Activated naive CD4-positive, alpha-beta T cell treated with anti-CD3 and anti-CD28 coated beads, Interleukin-2, amount 50 U/mL, for 72 hours (primary cell): ENCODE measurements at regions not wholly inside any gene's neighbourhood (a gene's known extent, or its start where the extent isn't known, plus 50 kb on each side); places are given as distances from the start of the nearest gene placed in this dataset.
"Not testable (repeated sequence)": the region's sequence is repeated elsewhere in the genome, so short reads cannot be mapped to it uniquely, and the experiment has no call there.

Experiments used
- ATAC-seq, 2 donors: fragments of 150-1000 bp; cut with Tn5 transposase; 2 replicates each; pipeline ENCODE4 v1.10.0; 2021; ENCODE audit warnings: mild to moderate bottlenecking in 2 of 2, moderate library complexity in 2 of 2
- DNase-seq, 2 donors: peaks; one replicate each; pipeline ENCODE4 v3.0.0; 2021 to 2022; ENCODE audit warnings: low spot score in 2 of 2
- H3K27ac Mint-ChIP-seq, 2 donors: one replicate each; pipeline ENCODE4 v1.8.0; 2022; ENCODE audit warnings: mild to moderate bottlenecking in 2 of 2, mixed read lengths in 2 of 2
- H3K36me3 Mint-ChIP-seq, 2 donors: one replicate each; pipeline ENCODE4 v1.8.0; 2022; ENCODE audit warnings: mixed read lengths in 2 of 2
- H3K9me3 Mint-ChIP-seq, 2 donors: one replicate each; pipeline ENCODE4 v1.8.0; 2022; ENCODE audit warnings: mixed read lengths in 2 of 2

- DNase-seq = peak in 1 of 2 donors; percentile 42
- H3K9me3 Mint-ChIP-seq = peaks cover 4 to 7% of the 10 kb centered on the region in 2 donors
- H3K36me3 Mint-ChIP-seq = no peaks in the 10 kb centered on the region
- no peak overlapping the region for H3K27ac Mint-ChIP-seq
- ATAC-seq = no peak
These were observed 1378.7 kb downstream of the XPNPEP1 start for GRCh38 chr10:108544500-108545120.

- not testable (repeated sequence) for DNase-seq, ATAC-seq, H3K27ac Mint-ChIP-seq
- H3K36me3 Mint-ChIP-seq = peaks cover 0 to 10% of the 10 kb centered on the region in 2 donors
- peaks cover 12 to 18% of the 10 kb centered on the region in 2 donors for H3K9me3 Mint-ChIP-seq
These were observed 1369.0 kb upstream of the SORCS1 start for GRCh38 chr10:108533551-108533950.

GRCh38 chr10:108523016-108523800 lies 1358.7 kb upstream of the SORCS1 start:
- no peak for ATAC-seq
- H3K36me3 Mint-ChIP-seq = peaks cover 0 to 5% of the 10 kb centered on the region in 2 donors
- H3K9me3 Mint-ChIP-seq = peaks cover 22 to 28% of the 10 kb centered on the region in 2 donors
- no peak for DNase-seq
- H3K27ac Mint-ChIP-seq = no peak overlapping the region

- ATAC-seq (no peak), DNase-seq (no peak)
- Mint-ChIP-seq H3K9me3 (peaks cover 25 to 32% of the 10 kb centered on the region in 2 donors), H3K36me3 (peaks cover 0 to 5% of the 10 kb centered on the region in 2 donors), H3K27ac (no peak overlapping the region)
These were observed 1357.5 kb upstream of the SORCS1 start for GRCh38 chr10:108521827-108522492.

GRCh38 chr10:108515821-108516220 lies 1351.3 kb upstream of the SORCS1 start:
- ATAC-seq (no peak), DNase-seq (no peak)
- peaks cover 23 to 24% of the 10 kb centered on the region in 2 donors for H3K9me3 Mint-ChIP-seq
- H3K27ac Mint-ChIP-seq = no peak overlapping the region
- H3K36me3 Mint-ChIP-seq = peaks cover 0 to 5% of the 10 kb centered on the region in 2 donors

GRCh38 chr10:108500396-108500795 lies 1335.9 kb upstream of the SORCS1 start:
- DNase-seq (no peak), ATAC-seq (no peak)
- Mint-ChIP-seq H3K27ac (no peak overlapping the region), H3K36me3 (peaks cover 1 to 6% of the 10 kb centered on the region in 2 donors), H3K9me3 (peaks cover 18 to 31% of the 10 kb centered on the region in 2 donors)

GRCh38 chr10:108496106-108496505 lies 1331.6 kb upstream of the SORCS1 start:
- Mint-ChIP-seq H3K36me3 (peaks cover 0 to 6% of the 10 kb centered on the region in 2 donors), H3K9me3 (peaks cover 14 to 15% of the 10 kb centered on the region in 2 donors), H3K27ac (no peak overlapping the region)
- ATAC-seq (no peak), DNase-seq (no peak)

- DNase-seq (no peak), ATAC-seq (no peak)
- H3K9me3 Mint-ChIP-seq = peaks cover 6 to 7% of the 10 kb centered on the region in 2 donors
- no peak overlapping the region for H3K27ac Mint-ChIP-seq
- peaks cover 0 to under 1% of the 10 kb centered on the region in 2 donors for H3K36me3 Mint-ChIP-seq
These were observed 1326.4 kb upstream of the SORCS1 start for GRCh38 chr10:108490944-108491343.

GRCh38 chr10:108471420-108471819 lies 1306.9 kb upstream of the SORCS1 start:
- Mint-ChIP-seq H3K27ac (no peak overlapping the region), H3K9me3 (peaks cover 13 to 16% of the 10 kb centered on the region in 2 donors), H3K36me3 (peaks cover 8 to 9% of the 10 kb centered on the region in 2 donors)
- no peak for DNase-seq
- ATAC-seq = no peak

- Mint-ChIP-seq H3K9me3 (peaks cover 7 to 16% of the 10 kb centered on the region in 2 donors), H3K36me3 (peaks cover 8 to 9% of the 10 kb centered on the region in 2 donors), H3K27ac (peak overlapping the region in 1 of 2 donors; percentile 37)
- DNase-seq (no peak), ATAC-seq (no peak)
These were observed 1305.4 kb upstream of the SORCS1 start for GRCh38 chr10:108469940-108470339.

GRCh38 chr10:108465871-108466641 lies 1301.5 kb upstream of the SORCS1 start:
- no peak overlapping the region for H3K27ac Mint-ChIP-seq
- no peak for ATAC-seq
- H3K36me3 Mint-ChIP-seq = peaks cover 8 to 9% of the 10 kb centered on the region in 2 donors
- DNase-seq = no peak
- H3K9me3 Mint-ChIP-seq = peaks cover 7 to 16% of the 10 kb centered on the region in 2 donors

GRCh38 chr10:108462005-108462404 lies 1297.5 kb upstream of the SORCS1 start:
- Mint-ChIP-seq H3K36me3 (peaks cover 4 to 5% of the 10 kb centered on the region in 2 donors), H3K9me3 (peaks cover 2 to 5% of the 10 kb centered on the region in 2 donors), H3K27ac (no peak overlapping the region)
- no peak for ATAC-seq
- no peak for DNase-seq

- Mint-ChIP-seq H3K36me3 (peaks cover 0 to 21% of the 10 kb centered on the region in 2 donors), H3K9me3 (peaks cover 8 to 41% of the 10 kb centered on the region in 2 donors), H3K27ac (no peak overlapping the region)
- ATAC-seq (no peak), DNase-seq (no peak)
These were observed 1290.3 kb upstream of the SORCS1 start for GRCh38 chr10:108454793-108455192.

GRCh38 chr10:108454224-108454623 lies 1289.7 kb upstream of the SORCS1 start:
- peaks cover 0 to 21% of the 10 kb centered on the region in 2 donors for H3K36me3 Mint-ChIP-seq
- peaks cover 9 to 45% of the 10 kb centered on the region in 2 donors for H3K9me3 Mint-ChIP-seq
- no peak overlapping the region for H3K27ac Mint-ChIP-seq
- ATAC-seq (no peak), DNase-seq (no peak)

- H3K27ac Mint-ChIP-seq = no peak overlapping the region
- peaks cover 0 to 21% of the 10 kb centered on the region in 2 donors for H3K36me3 Mint-ChIP-seq
- no peak for ATAC-seq
- DNase-seq = no peak
- H3K9me3 Mint-ChIP-seq = peaks cover 9 to 45% of the 10 kb centered on the region in 2 donors
These were observed 1288.7 kb upstream of the SORCS1 start for GRCh38 chr10:108453166-108453565.

GRCh38 chr10:108452533-108452932 lies 1288.0 kb upstream of the SORCS1 start:
- no peak for ATAC-seq
- Mint-ChIP-seq H3K27ac (no peak overlapping the region), H3K36me3 (peaks cover 0 to 21% of the 10 kb centered on the region in 2 donors), H3K9me3 (peaks cover 9 to 45% of the 10 kb centered on the region in 2 donors)
- no peak for DNase-seq
